Esophagus muscularis mucosa (tissue), 3 donors: ENCODE measurements at regions not wholly inside any gene's neighbourhood (a gene's known extent, or its start where the extent isn't known, plus 50 kb on each side); places are given as distances from the start of the nearest gene placed in this dataset.

Experiments
- POLR2A ChIP-seq: fragments of 450-650 bp; IDR thresholded peaks from one replicate; pipeline ENCODE4 v1.6.1; 2017; ENCODE audit warnings: antibody characterized with exemption, moderate library complexity, mild to moderate bottlenecking, low read depth
- POLR2AphosphoS5 ChIP-seq, 2 donors: sonication (generic); formaldehyde crosslinking; IDR thresholded peaks; one replicate each; pipeline ENCODE4 v1.6.1; 2017; ENCODE audit warnings: antibody characterized with exemption in 2 of 2
- TF ChIP-seq, protein P1 (sequence below), 3 experiments: fragments of 200-600 bp in 2 of 3; fragments of 450-650 bp in 1 of 3; sonication (generic) in 2 of 3; IDR thresholded peaks; one replicate each; pipeline ENCODE4 v1.5.1; 2017 to 2019; ENCODE audit warnings: antibody characterized with exemption in 3 of 3, mild to moderate bottlenecking in 2 of 3, moderate library complexity in 1 of 3

- TF ChIP-seq, protein P1, sequence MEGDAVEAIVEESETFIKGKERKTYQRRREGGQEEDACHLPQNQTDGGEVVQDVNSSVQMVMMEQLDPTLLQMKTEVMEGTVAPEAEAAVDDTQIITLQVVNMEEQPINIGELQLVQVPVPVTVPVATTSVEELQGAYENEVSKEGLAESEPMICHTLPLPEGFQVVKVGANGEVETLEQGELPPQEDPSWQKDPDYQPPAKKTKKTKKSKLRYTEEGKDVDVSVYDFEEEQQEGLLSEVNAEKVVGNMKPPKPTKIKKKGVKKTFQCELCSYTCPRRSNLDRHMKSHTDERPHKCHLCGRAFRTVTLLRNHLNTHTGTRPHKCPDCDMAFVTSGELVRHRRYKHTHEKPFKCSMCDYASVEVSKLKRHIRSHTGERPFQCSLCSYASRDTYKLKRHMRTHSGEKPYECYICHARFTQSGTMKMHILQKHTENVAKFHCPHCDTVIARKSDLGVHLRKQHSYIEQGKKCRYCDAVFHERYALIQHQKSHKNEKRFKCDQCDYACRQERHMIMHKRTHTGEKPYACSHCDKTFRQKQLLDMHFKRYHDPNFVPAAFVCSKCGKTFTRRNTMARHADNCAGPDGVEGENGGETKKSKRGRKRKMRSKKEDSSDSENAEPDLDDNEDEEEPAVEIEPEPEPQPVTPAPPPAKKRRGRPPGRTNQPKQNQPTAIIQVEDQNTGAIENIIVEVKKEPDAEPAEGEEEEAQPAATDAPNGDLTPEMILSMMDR (IDR thresholded peaks at IDR 0.05) = no peak
- TF ChIP-seq POLR2AphosphoS5 (IDR thresholded peaks at IDR 0.05) (no peak), POLR2A (no peak)
These were observed 205.1 kb upstream of the UGT8 start for GRCh38 chr4:114393295-114394038.
